ENCODE measurements at regions not wholly inside any gene's neighbourhood (a gene's known extent, or its start where the extent isn't known, plus 50 kb on each side); places are given as distances from the start of the nearest gene placed in this dataset.

DNA sequence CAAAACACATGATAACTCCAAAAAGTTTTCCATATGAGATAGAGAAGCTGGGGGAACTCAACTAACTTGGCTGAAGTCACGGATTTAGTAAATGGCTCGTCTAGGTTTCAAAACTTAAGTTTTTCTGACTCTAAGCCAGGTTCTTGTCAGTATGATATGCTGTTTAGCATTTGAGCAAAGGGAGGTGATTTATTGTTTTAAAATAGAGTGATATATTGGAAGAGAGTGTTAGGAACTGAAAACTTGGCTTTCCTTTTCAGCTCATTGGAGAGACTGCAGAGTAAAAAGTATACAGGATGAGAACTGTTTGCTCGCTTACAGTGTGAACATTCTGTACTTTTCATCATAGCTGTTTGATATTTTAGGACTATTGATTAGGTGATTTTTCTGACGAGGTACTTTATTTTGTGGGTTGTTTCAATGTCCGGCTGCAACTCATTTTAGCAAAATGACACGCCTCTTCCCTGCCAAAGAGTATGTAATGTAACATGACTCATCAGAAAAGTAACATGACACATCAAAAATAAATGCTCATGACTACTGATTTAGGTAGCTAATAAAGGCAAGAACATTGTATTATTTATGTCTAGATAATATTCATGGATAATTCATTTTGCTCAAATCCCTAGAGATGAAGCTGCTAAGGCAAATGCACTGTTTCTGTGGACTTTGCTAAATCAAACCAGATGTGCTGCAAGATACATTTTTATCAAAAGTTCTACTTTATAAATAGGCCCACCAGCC, 355.1 kb downstream of the GPATCH2 start:
- no peaks in the 10 kb centered on the region for H3K4me1 ChIP-seq (replicated peaks)
- H3K36me3 ChIP-seq = no peaks in the 10 kb centered on the region
- WGBS = 53% methylated on average over 6 of the region's 6 CpGs
- intact Hi-C loops (cut with DNase I) = no loop called here
- no peaks in the 10 kb centered on the region for H3K9me3 ChIP-seq
- no peak overlapping the region for H3K27ac ChIP-seq
- H3K27me3 ChIP-seq (replicated peaks; ENCODE audit: insufficient read depth) = no peaks in the 10 kb centered on the region
- H3K4me3 ChIP-seq = no peak overlapping the region
- TF ChIP-seq POLR2A (IDR thresholded peaks at IDR 0.05) (no peak), POLR2AphosphoS5 (IDR thresholded peaks at IDR 0.05) (no peak)
- TF ChIP-seq, protein P1, sequence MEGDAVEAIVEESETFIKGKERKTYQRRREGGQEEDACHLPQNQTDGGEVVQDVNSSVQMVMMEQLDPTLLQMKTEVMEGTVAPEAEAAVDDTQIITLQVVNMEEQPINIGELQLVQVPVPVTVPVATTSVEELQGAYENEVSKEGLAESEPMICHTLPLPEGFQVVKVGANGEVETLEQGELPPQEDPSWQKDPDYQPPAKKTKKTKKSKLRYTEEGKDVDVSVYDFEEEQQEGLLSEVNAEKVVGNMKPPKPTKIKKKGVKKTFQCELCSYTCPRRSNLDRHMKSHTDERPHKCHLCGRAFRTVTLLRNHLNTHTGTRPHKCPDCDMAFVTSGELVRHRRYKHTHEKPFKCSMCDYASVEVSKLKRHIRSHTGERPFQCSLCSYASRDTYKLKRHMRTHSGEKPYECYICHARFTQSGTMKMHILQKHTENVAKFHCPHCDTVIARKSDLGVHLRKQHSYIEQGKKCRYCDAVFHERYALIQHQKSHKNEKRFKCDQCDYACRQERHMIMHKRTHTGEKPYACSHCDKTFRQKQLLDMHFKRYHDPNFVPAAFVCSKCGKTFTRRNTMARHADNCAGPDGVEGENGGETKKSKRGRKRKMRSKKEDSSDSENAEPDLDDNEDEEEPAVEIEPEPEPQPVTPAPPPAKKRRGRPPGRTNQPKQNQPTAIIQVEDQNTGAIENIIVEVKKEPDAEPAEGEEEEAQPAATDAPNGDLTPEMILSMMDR (IDR thresholded peaks at IDR 0.05) = no peak
- no peak for DNase-seq (ENCODE audit: low spot score)

DNA sequence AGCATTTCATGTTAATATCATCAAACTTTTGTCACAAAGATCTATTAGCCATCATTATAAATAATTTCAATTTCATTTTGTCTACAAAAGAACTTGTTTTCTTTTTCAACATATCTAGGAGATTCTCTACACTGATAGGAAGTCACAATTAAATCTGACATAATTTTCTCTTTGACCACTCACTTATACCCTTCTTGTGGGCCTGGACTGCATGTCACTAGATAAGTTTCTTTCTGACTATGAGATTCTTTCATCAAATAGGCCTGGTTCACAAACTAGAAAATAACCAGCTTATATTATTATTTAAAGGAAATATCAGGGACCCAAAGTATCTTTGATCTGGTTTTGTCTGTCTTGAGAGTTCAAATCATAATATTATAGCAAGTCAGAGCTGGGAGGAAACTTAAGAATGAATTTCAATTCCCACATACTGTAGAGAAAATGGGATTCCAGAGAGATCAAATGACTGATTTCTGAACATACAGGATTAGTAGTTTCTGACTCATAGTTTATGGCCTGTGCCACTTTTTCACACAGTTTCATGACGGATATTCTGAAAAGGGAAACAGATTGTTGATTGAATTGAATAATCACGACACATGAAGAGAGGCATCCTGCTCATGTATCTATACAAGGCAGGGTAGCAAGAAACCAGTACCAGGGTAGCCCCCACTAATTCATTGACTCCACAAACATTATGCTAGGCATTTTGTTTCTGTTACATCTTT, 355.8 kb downstream of the GPATCH2 start:
- no peaks in the 10 kb centered on the region for H3K36me3 ChIP-seq
- intact Hi-C loops (cut with DNase I) = no loop called here
- TF ChIP-seq POLR2A (IDR thresholded peaks at IDR 0.05) = no peak
- TF ChIP-seq, protein P1 (IDR thresholded peaks at IDR 0.05) = no peak
- TF ChIP-seq POLR2AphosphoS5 (IDR thresholded peaks at IDR 0.05) = no peak
- WGBS = 78% methylated on average over 2 of the region's 2 CpGs
- H3K4me1 ChIP-seq (replicated peaks) = no peaks in the 10 kb centered on the region
- no peaks in the 10 kb centered on the region for H3K9me3 ChIP-seq
- no peaks in the 10 kb centered on the region for H3K27me3 ChIP-seq (replicated peaks; ENCODE audit: insufficient read depth)
- H3K27ac ChIP-seq = no peak overlapping the region
- no peak for DNase-seq (ENCODE audit: low spot score)
- no peak overlapping the region for H3K4me3 ChIP-seq

DNA sequence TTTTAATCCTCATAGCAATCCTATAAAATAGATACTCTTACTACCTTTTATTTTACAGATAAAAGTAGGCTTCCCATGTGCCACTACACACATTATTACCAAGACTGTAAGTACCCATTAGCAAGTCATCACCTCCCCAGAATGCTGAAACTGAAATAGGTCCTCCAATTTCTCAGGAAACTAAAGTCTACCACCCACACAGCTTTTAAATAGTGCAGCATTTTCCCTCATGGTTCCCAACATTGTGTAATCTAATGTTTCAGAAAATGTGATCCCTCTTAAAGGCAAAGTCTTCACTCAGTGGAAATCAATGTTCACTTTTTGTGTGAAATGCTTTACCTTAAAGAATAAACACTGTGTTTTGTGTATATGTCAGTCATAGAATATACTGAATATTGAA, 356.5 kb downstream of the GPATCH2 start:
- Histone ChIP-seq H3K9me3 (no peaks in the 10 kb centered on the region), H3K27me3 (replicated peaks; ENCODE audit: insufficient read depth) (no peaks in the 10 kb centered on the region), H3K4me3 (no peak overlapping the region), H3K36me3 (no peaks in the 10 kb centered on the region), H3K4me1 (replicated peaks) (no peaks in the 10 kb centered on the region), H3K27ac (no peak overlapping the region)
- TF ChIP-seq POLR2A (IDR thresholded peaks at IDR 0.05) = no peak
- TF ChIP-seq POLR2AphosphoS5 (IDR thresholded peaks at IDR 0.05) = no peak
- TF ChIP-seq, protein P1 (IDR thresholded peaks at IDR 0.05) = no peak
- intact Hi-C loops (cut with DNase I) = no loop called here
- DNase-seq (ENCODE audit: low spot score) = no peak

DNA sequence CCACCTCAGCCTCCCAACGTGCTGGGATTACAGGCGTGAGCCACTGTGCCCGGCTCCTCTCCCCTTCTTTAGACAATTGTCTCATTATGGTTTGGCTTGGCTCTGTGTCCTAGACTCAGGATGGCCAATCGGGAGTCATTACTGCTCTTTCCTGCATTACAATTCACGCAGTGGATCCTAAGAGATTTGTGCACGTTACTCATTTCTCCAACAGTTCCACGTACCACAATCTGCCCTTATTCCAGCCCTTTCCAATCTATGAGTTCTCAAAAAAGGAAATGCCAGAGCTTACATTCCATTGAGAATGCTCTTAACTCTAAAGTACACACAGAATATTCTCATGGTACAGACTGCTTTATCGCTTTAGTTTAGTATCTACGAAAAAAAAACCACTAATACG, 357.0 kb downstream of the GPATCH2 start:
- WGBS = 91% methylated on average over 10 of the region's 10 CpGs
- no peak for TF ChIP-seq POLR2AphosphoS5 (IDR thresholded peaks at IDR 0.05)
- no peak for TF ChIP-seq POLR2A (IDR thresholded peaks at IDR 0.05)
- TF ChIP-seq, protein P1 (IDR thresholded peaks at IDR 0.05) = no peak
- Histone ChIP-seq H3K27ac (no peak overlapping the region), H3K9me3 (no peaks in the 10 kb centered on the region), H3K27me3 (replicated peaks; ENCODE audit: insufficient read depth) (no peaks in the 10 kb centered on the region), H3K4me1 (replicated peaks) (no peaks in the 10 kb centered on the region), H3K36me3 (no peaks in the 10 kb centered on the region), H3K4me3 (no peak overlapping the region)
- no peak for DNase-seq (ENCODE audit: low spot score)
- intact Hi-C loops (cut with DNase I) = no loop called here

DNA sequence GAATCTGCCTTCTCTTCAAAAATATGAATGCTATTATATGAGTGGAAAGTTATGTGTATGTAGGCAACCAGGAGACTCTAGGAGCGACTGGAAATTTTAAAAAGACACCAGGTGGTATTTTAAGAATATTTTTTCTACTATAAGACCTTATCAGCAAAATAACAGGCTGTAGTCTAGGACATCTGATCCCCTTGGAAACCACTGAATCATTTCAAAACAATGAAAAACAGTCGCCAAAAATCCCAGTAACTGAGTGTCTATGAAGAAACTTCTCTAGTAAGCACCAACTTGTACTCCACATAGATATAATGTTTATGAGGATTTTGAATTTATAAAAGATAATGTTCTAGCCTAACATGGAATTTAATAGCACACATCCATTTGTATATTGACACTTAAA, 358.5 kb downstream of the GPATCH2 start:
- no peak overlapping the region for H3K27ac ChIP-seq
- no peak overlapping the region for H3K4me3 ChIP-seq
- WGBS = 62% methylated on average over 2 of the region's 2 CpGs
- no peaks in the 10 kb centered on the region for H3K9me3 ChIP-seq
- no peak for TF ChIP-seq POLR2AphosphoS5 (IDR thresholded peaks at IDR 0.05)
- TF ChIP-seq POLR2A (IDR thresholded peaks at IDR 0.05) = no peak
- TF ChIP-seq, protein P1 (IDR thresholded peaks at IDR 0.05) = no peak
- intact Hi-C loops (cut with DNase I) = no loop called here
- no peaks in the 10 kb centered on the region for H3K27me3 ChIP-seq (replicated peaks; ENCODE audit: insufficient read depth)
- no peak for DNase-seq (ENCODE audit: low spot score)
- H3K36me3 ChIP-seq = no peaks in the 10 kb centered on the region
- H3K4me1 ChIP-seq (replicated peaks) = no peaks in the 10 kb centered on the region

Measured in prostate gland (tissue), 2 donors.